ENCODE measurements at regions not wholly inside any gene's neighbourhood (a gene's known extent, or its start where the extent isn't known, plus 50 kb on each side); places are given as distances from the start of the nearest gene placed in this dataset.
A peak's percentile ranks its signal among the peaks of the same experiment; 100 is the strongest.

DNA sequence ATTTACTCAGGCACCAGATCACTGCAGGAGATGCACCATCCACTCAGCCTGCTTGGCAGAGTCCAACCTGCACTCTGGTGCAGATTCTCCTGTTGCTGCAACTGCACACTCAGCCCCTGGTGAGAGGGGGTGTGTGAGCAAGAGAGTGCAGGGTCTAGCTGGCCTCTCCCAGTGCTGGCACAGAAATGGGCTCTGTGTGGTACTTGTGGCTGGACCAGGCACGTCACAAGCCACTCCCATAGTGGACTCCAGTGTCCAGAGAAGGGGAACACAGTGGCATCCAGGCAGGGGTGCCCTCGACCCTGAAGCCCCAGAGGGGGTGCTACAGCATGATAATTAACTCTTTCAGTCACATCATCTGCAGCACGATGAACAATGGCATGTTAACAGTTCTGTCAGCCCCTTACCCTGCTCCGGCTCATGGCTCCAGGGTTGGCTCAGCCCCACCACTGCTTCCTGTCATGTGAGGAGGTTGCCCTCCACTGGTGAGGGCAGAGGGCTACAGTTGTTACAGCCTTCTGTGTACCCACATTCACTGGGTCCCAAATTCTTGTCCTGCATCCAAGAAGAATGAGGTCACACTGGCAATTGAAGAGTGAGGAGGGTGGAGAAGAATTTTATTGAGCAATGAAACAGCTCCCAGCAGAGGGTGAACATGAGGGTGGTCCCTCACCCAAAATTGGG is 135.7 kb downstream of the EVA1A start:
- Mint-ChIP-seq H3K36me3 (no peaks in the 10 kb centered on the region), H3K27me3 (peaks cover 8 to 44% (median 36%) of the 10 kb centered on the region in 5 donors), H3K9me3 (peaks cover 0 to 3% (median 0%) of the 10 kb centered on the region in 11 donors), H3K27ac (no peak overlapping the region), H3K4me1 (no peaks in the 10 kb centered on the region), H3K4me3 (no peak overlapping the region)
- ChIA-PET POLR2A (no interaction called here), CTCF (no interaction called here)
- H3K36me3 ChIP-seq (ENCODE audit: control insufficient read depth in 2 of 3, insufficient read depth in 3 of 3, low read length in 3 of 3): no peaks in the 10 kb centered on the region
- no peak overlapping the region for H3K4me3 ChIP-seq (ENCODE audit: low read length)
- H3K9me3 ChIP-seq (ENCODE audit: control insufficient read depth in 2 of 3, low read length in 3 of 3): no peaks in the 10 kb centered on the region
- H3K27me3 ChIP-seq (ENCODE audit: control insufficient read depth in 2 of 2, insufficient read depth in 2 of 2, low read length in 2 of 2): no peaks in the 10 kb centered on the region
- intact Hi-C loops (cut with micrococcal nuclease): no loop called here
- no peak for ATAC-seq
- H3K4me1 ChIP-seq (ENCODE audit: control insufficient read depth in 2 of 2, insufficient read depth in 2 of 2, low read length in 2 of 2): no peaks in the 10 kb centered on the region
- H3K27ac ChIP-seq (ENCODE audit: low read depth, low read length): no peak overlapping the region
- peak in 2 of 9 donors; percentile 2 to 18 for DNase-seq

- no peak for DNase-seq
- Mint-ChIP-seq H3K4me1 (peaks cover 0 to 23% (median 3%) of the 10 kb centered on the region in 7 donors), H3K27me3 (peaks cover 10 to 30% (median 15%) of the 10 kb centered on the region in 5 donors), H3K4me3 (no peak overlapping the region), H3K36me3 (no peaks in the 10 kb centered on the region), H3K9me3 (peaks cover 0 to 2% (median 0%) of the 10 kb centered on the region in 11 donors), H3K27ac (no peak overlapping the region)
- CTCF ChIA-PET: no interaction called here
- no peaks in the 10 kb centered on the region for H3K9me3 ChIP-seq (ENCODE audit: control insufficient read depth in 2 of 3, low read length in 3 of 3)
- H3K36me3 ChIP-seq (ENCODE audit: control insufficient read depth in 2 of 3, insufficient read depth in 3 of 3, low read length in 3 of 3): no peaks in the 10 kb centered on the region
- no peak overlapping the region for H3K4me3 ChIP-seq (ENCODE audit: low read length)
- POLR2A ChIA-PET: no interaction called here
- peaks cover 0 to 5% of the 10 kb centered on the region in 2 donors for H3K4me1 ChIP-seq (ENCODE audit: control insufficient read depth in 2 of 2, insufficient read depth in 2 of 2, low read length in 2 of 2)
- H3K27me3 ChIP-seq (ENCODE audit: control insufficient read depth in 2 of 2, insufficient read depth in 2 of 2, low read length in 2 of 2): no peaks in the 10 kb centered on the region
- intact Hi-C loops (cut with micrococcal nuclease): no loop called here
- H3K27ac ChIP-seq (ENCODE audit: low read depth, low read length): no peak overlapping the region
- ATAC-seq: no peak
These were observed 138.8 kb downstream of the EVA1A start for GRCh38 chr2:75421986-75422385.

GRCh38 chr2:75416420-75417342 is 144.1 kb downstream of the EVA1A start:
- peak overlapping the region in 8 of 9 donors; percentile 87 to 95 (median 93) for H3K27ac Mint-ChIP-seq
- Histone ChIP-seq H3K27ac (ENCODE audit: low read depth, low read length) (peak overlapping the region; percentile 62), H3K27me3 (ENCODE audit: control insufficient read depth in 2 of 2, insufficient read depth in 2 of 2, low read length in 2 of 2) (no peaks in the 10 kb centered on the region), H3K4me1 (ENCODE audit: control insufficient read depth in 2 of 2, insufficient read depth in 2 of 2, low read length in 2 of 2) (peaks cover 0 to 10% of the 10 kb centered on the region in 2 donors), H3K36me3 (ENCODE audit: control insufficient read depth in 2 of 3, insufficient read depth in 3 of 3, low read length in 3 of 3) (no peaks in the 10 kb centered on the region), H3K9me3 (ENCODE audit: control insufficient read depth in 2 of 3, low read length in 3 of 3) (no peaks in the 10 kb centered on the region), H3K4me3 (ENCODE audit: low read length) (peak overlapping the region; percentile 42)
- H3K9me3 Mint-ChIP-seq: peaks cover 0 to 17% (median under 1%) of the 10 kb centered on the region in 11 donors
- intact Hi-C loops (cut with micrococcal nuclease): loop anchor here in 1 of 2 donors (1.0 kb wide), 1 partner anchor 458 kb away; the partner anchor contains the start of gene POLE4
- peaks cover 0 to 10% (median 0%) of the 10 kb centered on the region in 5 donors for H3K27me3 Mint-ChIP-seq
- H3K4me3 Mint-ChIP-seq: peak overlapping the region in 9 of 10 donors; percentile 87 to 96 (median 91)
- H3K36me3 Mint-ChIP-seq: peaks cover 0 to 23% (median 16%) of the 10 kb centered on the region in 5 donors
- POLR2A ChIA-PET: interaction anchor here (1.1 to 1.4 kb wide), 2 partner anchors 8 to 456 kb away, joined by 3 to 4 read pairs; no protein-coding TSS in a partner anchor
- DNase-seq (peak in 7 of 9 donors; percentile 35 to 71 (median 51)), ATAC-seq (peak; percentile 70)
- H3K4me1 Mint-ChIP-seq: peaks cover 6 to 66% (median 33%) of the 10 kb centered on the region in 7 donors
- CTCF ChIA-PET: interaction anchor here (0.8 kb wide), 1 partner anchor 64 kb away, joined by 5 read pairs; no protein-coding TSS in a partner anchor

GRCh38 chr2:75415731-75416130 is 145.0 kb downstream of the EVA1A start:
- intact Hi-C loops (cut with micrococcal nuclease): no loop called here
- POLR2A ChIA-PET: no interaction called here
- H3K27ac ChIP-seq (ENCODE audit: low read depth, low read length): no peak overlapping the region
- Mint-ChIP-seq H3K36me3 (peaks cover 0 to 31% (median 26%) of the 10 kb centered on the region in 5 donors), H3K9me3 (peaks cover 0 to 26% (median 7%) of the 10 kb centered on the region in 11 donors), H3K27me3 (peaks cover 0 to 8% (median 0%) of the 10 kb centered on the region in 5 donors), H3K4me3 (peak overlapping the region in 9 of 10 donors; percentile 87 to 96 (median 91)), H3K27ac (peak overlapping the region in 8 of 9 donors; percentile 6 to 87 (median 42)), H3K4me1 (peaks cover 6 to 72% (median 33%) of the 10 kb centered on the region in 7 donors)
- no peaks in the 10 kb centered on the region for H3K9me3 ChIP-seq (ENCODE audit: control insufficient read depth in 2 of 3, low read length in 3 of 3)
- no peaks in the 10 kb centered on the region for H3K27me3 ChIP-seq (ENCODE audit: control insufficient read depth in 2 of 2, insufficient read depth in 2 of 2, low read length in 2 of 2)
- ATAC-seq: no peak
- no peak for DNase-seq
- H3K4me3 ChIP-seq (ENCODE audit: low read length): no peak overlapping the region
- CTCF ChIA-PET: no interaction called here
- no peaks in the 10 kb centered on the region for H3K36me3 ChIP-seq (ENCODE audit: control insufficient read depth in 2 of 3, insufficient read depth in 3 of 3, low read length in 3 of 3)
- peaks cover 0 to 10% of the 10 kb centered on the region in 2 donors for H3K4me1 ChIP-seq (ENCODE audit: control insufficient read depth in 2 of 2, insufficient read depth in 2 of 2, low read length in 2 of 2)

- H3K4me1 Mint-ChIP-seq: peaks cover 6 to 77% (median 33%) of the 10 kb centered on the region in 7 donors
- no peaks in the 10 kb centered on the region for H3K36me3 ChIP-seq (ENCODE audit: control insufficient read depth in 2 of 3, insufficient read depth in 3 of 3, low read length in 3 of 3)
- H3K4me3 ChIP-seq (ENCODE audit: low read length): no peak overlapping the region
- peak overlapping the region in 9 of 10 donors; percentile 87 to 96 (median 91) for H3K4me3 Mint-ChIP-seq
- intact Hi-C loops (cut with micrococcal nuclease): no loop called here
- no peaks in the 10 kb centered on the region for H3K27me3 ChIP-seq (ENCODE audit: control insufficient read depth in 2 of 2, insufficient read depth in 2 of 2, low read length in 2 of 2)
- peaks cover 0 to 8% (median 0%) of the 10 kb centered on the region in 5 donors for H3K27me3 Mint-ChIP-seq
- H3K4me1 ChIP-seq (ENCODE audit: control insufficient read depth in 2 of 2, insufficient read depth in 2 of 2, low read length in 2 of 2): peaks cover 0 to 10% of the 10 kb centered on the region in 2 donors
- ChIA-PET POLR2A (no interaction called here), CTCF (no interaction called here)
- H3K36me3 Mint-ChIP-seq: peaks cover 0 to 37% (median 32%) of the 10 kb centered on the region in 5 donors
- ATAC-seq (no peak), DNase-seq (no peak)
- peaks cover 4 to 32% (median 12%) of the 10 kb centered on the region in 11 donors for H3K9me3 Mint-ChIP-seq
- no peaks in the 10 kb centered on the region for H3K9me3 ChIP-seq (ENCODE audit: control insufficient read depth in 2 of 3, low read length in 3 of 3)
- H3K27ac Mint-ChIP-seq: peak overlapping the region in 3 of 9 donors; percentile 1 to 34 (median 22)
- H3K27ac ChIP-seq (ENCODE audit: low read depth, low read length): no peak overlapping the region
These were observed 145.6 kb downstream of the EVA1A start for GRCh38 chr2:75415111-75415626.

- no peaks in the 10 kb centered on the region for H3K9me3 ChIP-seq (ENCODE audit: control insufficient read depth in 2 of 3, low read length in 3 of 3)
- CTCF ChIA-PET: no interaction called here
- no peaks in the 10 kb centered on the region for H3K27me3 ChIP-seq (ENCODE audit: control insufficient read depth in 2 of 2, insufficient read depth in 2 of 2, low read length in 2 of 2)
- Mint-ChIP-seq H3K9me3 (peaks cover 5 to 41% (median 15%) of the 10 kb centered on the region in 11 donors), H3K4me3 (peak overlapping the region in 1 of 10 donors; percentile 7), H3K27me3 (peaks cover 0 to 7% (median 0%) of the 10 kb centered on the region in 5 donors), H3K36me3 (peaks cover 0 to 43% (median 41%) of the 10 kb centered on the region in 5 donors), H3K27ac (no peak overlapping the region), H3K4me1 (peaks cover under 1 to 75% (median 26%) of the 10 kb centered on the region in 7 donors)
- ATAC-seq: no peak
- no peaks in the 10 kb centered on the region for H3K36me3 ChIP-seq (ENCODE audit: control insufficient read depth in 2 of 3, insufficient read depth in 3 of 3, low read length in 3 of 3)
- POLR2A ChIA-PET: no interaction called here
- intact Hi-C loops (cut with micrococcal nuclease): no loop called here
- H3K4me1 ChIP-seq (ENCODE audit: control insufficient read depth in 2 of 2, insufficient read depth in 2 of 2, low read length in 2 of 2): peaks cover 0 to 5% of the 10 kb centered on the region in 2 donors
- H3K27ac ChIP-seq (ENCODE audit: low read depth, low read length): no peak overlapping the region
- H3K4me3 ChIP-seq (ENCODE audit: low read length): no peak overlapping the region
- no peak for DNase-seq
These were observed 149.2 kb downstream of the EVA1A start for GRCh38 chr2:75411574-75411973.

Data from naive thymus-derived CD4-positive, alpha-beta T cell (primary cell).